HG02870 (cell line): ENCODE measurements at regions not wholly inside any gene's neighbourhood (a gene's known extent, or its start where the extent isn't known, plus 50 kb on each side); places are given as distances from the start of the nearest gene placed in this dataset.

Source experiments
- ATAC-seq: cut with Tn5 transposase; IDR thresholded peaks from one replicate; pipeline ENCODE4 v1.9.1; 2021; ENCODE audit warnings: mild to moderate bottlenecking, moderate library complexity; ENCODE audit not compliant: unreplicated experiment

GRCh38 chr14:101024686-101025085, 121.2 kb upstream of the RTL1 start:
- ATAC-seq = no peak

GRCh38 chr14:101025131-101025530, 121.6 kb upstream of the RTL1 start:
- no peak for ATAC-seq

GRCh38 chr14:101025696-101026095, 122.2 kb upstream of the RTL1 start:
- ATAC-seq = no peak

GRCh38 chr14:101026341-101026740, 122.8 kb upstream of the RTL1 start:
- ATAC-seq = no peak

GRCh38 chr14:101027291-101027690, 123.8 kb upstream of the RTL1 start:
- ATAC-seq = no peak

GRCh38 chr14:101027966-101028365, 124.4 kb upstream of the RTL1 start:
- ATAC-seq = no peak

- ATAC-seq = no peak
Observed at GRCh38 chr14:101028971-101029667, 125.6 kb upstream of the RTL1 start.

GRCh38 chr14:101029668-101030290, 126.3 kb upstream of the RTL1 start:
- ATAC-seq = no peak

- no peak for ATAC-seq
Observed at GRCh38 chr14:101030586-101030985, 127.1 kb upstream of the RTL1 start.

GRCh38 chr14:101031186-101031585, 127.7 kb upstream of the RTL1 start:
- no peak for ATAC-seq

- ATAC-seq = no peak
Observed at GRCh38 chr14:101031721-101032120, 128.2 kb upstream of the RTL1 start.

GRCh38 chr14:101032433-101032832, 128.9 kb upstream of the RTL1 start:
- no peak for ATAC-seq

GRCh38 chr14:101033006-101033405, 129.5 kb upstream of the RTL1 start:
- ATAC-seq = no peak

- no peak for ATAC-seq
Observed at GRCh38 chr14:101033446-101034165, 130.1 kb upstream of the RTL1 start.

- ATAC-seq = no peak
Observed at GRCh38 chr14:101034986-101035385, 131.5 kb upstream of the RTL1 start.

GRCh38 chr14:101035466-101036225, 132.1 kb upstream of the RTL1 start:
- ATAC-seq = no peak

- ATAC-seq = no peak
Observed at GRCh38 chr14:101037021-101037817, 133.7 kb upstream of the RTL1 start.

- ATAC-seq = no peak
Observed at GRCh38 chr14:101039031-101039754, 135.7 kb upstream of the RTL1 start.

GRCh38 chr14:101039755-101040138, 136.2 kb upstream of the RTL1 start:
- no peak for ATAC-seq
